ENCODE measurements at regions not wholly inside any gene's neighbourhood (a gene's known extent, or its start where the extent isn't known, plus 50 kb on each side); places are given as distances from the start of the nearest gene placed in this dataset.
"Not testable (repeated sequence)": the region's sequence is repeated elsewhere in the genome, so short reads cannot be mapped to it uniquely, and the experiment has no call there.

DNA sequence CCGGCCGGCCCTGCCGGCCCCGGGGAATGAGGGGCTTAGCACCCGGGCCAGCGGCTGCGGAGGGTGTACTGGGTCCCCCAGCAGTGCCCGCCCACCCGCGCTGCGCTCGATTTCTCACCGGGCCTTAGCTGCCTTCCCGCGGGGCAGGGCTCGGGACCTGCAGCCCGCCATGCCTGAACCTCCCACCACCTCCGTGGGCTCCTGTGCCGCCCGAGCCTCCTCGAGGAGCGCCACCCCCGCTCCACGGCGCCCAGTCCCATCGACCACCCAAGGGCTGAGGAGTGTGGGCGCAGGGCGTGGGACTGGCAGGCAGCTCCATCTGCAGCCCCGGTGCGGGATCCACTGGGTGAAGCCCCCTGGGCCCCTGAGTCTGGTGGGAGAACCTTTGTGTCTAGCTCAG lies 145.5 kb upstream of the CDH7 start:
- TF ChIP-seq POLR2A (IDR thresholded peaks at IDR 0.05) = not testable (repeated sequence)
- TF ChIP-seq, protein P1, sequence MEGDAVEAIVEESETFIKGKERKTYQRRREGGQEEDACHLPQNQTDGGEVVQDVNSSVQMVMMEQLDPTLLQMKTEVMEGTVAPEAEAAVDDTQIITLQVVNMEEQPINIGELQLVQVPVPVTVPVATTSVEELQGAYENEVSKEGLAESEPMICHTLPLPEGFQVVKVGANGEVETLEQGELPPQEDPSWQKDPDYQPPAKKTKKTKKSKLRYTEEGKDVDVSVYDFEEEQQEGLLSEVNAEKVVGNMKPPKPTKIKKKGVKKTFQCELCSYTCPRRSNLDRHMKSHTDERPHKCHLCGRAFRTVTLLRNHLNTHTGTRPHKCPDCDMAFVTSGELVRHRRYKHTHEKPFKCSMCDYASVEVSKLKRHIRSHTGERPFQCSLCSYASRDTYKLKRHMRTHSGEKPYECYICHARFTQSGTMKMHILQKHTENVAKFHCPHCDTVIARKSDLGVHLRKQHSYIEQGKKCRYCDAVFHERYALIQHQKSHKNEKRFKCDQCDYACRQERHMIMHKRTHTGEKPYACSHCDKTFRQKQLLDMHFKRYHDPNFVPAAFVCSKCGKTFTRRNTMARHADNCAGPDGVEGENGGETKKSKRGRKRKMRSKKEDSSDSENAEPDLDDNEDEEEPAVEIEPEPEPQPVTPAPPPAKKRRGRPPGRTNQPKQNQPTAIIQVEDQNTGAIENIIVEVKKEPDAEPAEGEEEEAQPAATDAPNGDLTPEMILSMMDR (IDR thresholded peaks at IDR 0.05) = not testable (repeated sequence)

Measured in body of pancreas (tissue), 4 donors.